Pulmonary artery endothelial cell (primary cell): ENCODE measurements at regions not wholly inside any gene's neighbourhood (a gene's known extent, or its start where the extent isn't known, plus 50 kb on each side); places are given as distances from the start of the nearest gene placed in this dataset.
"Not testable (repeated sequence)": the region's sequence is repeated elsewhere in the genome, so short reads cannot be mapped to it uniquely, and the experiment has no call there.

Source experiments
- DNase-seq: peaks from one replicate; pipeline ENCODE4 v3.0.0-alpha.2; 2011; ENCODE audit warnings: low read depth, low spot score

DNA sequence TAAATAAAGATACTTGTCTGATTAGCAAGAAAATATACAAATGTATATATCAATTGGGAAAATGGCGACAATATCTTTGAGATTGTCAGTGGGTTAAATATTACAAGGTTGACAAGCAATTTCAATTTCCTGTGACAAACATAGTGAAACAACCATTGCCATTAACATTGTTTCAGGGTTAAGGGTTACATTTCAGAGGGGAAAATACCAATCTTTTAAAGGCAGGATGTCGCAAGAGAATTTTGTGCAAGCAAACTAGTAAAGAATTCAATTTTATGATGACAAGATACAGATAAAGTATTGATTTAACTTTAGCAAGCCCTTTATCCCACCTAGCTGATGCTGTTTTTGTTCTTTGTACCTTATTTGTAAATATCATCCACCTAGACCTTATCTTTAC lies 305.8 kb upstream of the GRIA3 start:
- no peak for DNase-seq

DNA sequence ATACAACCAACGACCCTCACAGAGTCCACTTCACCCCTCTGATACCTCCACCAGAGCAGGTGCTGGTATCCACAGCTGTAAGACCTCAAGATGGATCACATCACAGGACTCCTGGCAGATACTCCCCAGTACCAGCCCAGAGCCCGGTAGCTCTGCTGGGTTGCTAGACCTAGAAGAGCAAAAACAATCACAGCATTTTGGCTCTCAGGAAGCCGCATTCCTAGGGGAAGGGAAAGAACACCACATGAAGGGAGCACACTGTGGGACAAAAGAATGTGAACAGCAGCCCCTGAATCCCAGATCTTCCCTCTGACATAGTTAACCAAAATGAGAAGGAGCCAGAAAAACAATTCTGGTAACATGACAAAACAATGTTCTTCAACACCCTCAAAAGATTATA lies 303.1 kb upstream of the GRIA3 start:
- no peak for DNase-seq

DNA sequence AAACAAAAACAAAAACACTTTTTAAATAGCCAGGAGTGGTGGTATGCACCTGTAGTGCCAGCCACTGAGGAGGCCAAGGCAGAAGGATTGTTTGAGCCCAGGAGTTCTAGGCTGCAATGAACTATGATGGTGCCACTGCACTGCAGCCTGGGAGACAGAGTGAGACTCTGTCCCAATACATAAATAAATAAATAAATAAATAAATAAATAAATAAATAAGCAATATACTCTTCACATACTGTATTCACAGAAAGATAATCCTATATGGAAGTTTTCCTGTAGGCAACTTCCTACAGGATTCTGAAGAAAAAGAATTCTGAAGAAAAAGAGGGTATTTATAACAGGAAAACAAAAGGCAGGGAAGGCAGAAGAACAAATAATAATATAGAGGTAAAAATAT lies 293.3 kb upstream of the GRIA3 start:
- no peak for DNase-seq

DNA sequence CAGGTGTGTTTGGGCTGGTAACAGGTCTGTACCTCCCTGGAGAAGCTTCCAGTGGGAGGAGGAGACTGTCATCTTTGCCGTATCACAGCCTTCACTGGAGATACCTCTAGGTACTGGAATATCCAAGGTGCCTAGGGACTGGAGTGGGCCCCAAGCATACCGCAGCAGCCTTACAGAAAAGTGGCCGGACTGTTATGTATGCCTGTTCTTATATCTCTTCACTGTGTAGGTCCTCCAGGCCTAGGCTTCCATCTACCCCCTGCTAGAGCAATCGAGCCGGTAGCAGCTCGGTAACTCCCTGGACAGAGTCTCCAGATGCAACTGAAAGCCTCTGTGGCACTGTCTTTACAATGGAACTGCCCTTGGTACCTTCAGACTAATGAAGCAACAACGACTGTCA lies 277.4 kb upstream of the GRIA3 start:
- DNase-seq, result no peak

DNA sequence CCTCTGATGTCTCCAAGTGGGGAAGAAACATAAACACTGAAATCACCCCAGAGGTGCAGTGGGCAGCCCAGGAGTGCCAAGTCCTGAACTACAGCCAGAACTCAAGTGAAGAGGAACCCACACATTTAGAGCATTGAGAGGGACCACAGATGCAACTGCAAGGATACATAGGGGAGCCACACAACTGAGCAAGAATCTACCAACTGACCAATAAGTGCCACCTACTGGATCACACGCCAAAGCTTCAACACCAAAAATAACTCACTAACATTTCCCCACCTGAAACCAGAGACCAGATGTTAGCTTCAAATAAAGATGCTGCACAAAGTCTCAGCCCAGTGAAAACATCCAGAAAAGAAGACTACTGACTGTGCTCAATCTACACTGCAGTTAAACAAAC lies 276.7 kb upstream of the GRIA3 start:
- no peak for DNase-seq

DNA sequence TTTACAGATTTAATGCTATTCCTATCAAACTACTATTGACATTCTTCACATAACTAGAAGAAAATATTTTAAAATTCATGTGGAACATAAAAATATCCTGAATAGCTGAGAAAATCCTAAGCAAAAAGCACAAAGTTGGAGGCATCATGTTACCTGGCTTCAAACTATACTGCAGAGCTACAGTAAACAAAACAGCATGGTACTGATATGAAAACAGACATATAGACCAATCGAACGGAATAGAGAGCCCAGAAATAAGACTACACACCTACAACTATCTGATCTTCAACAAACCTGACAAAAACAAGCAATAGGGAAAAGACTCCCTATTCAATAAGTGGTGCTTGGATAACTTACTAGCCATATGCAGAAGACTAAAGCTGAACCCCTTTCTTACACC lies 273.4 kb upstream of the GRIA3 start:
- no peak for DNase-seq

DNA sequence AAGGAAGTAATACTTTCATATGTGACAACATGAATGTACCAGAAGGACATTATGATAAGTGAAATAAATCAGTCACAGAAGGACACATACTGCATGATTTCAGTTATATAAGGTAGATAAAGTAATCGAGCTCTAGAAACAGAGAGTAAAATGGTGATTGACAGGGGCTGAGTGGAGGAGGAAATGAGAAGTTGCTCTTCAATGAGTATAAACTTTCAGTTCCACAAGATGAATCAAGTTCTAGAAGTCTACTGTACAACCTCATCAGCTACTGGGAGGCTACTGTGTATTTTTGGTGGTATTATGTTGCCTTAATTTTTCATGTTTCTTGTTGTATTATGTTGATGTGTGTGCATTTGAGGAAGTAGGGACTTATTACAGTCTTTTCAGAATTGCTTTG lies 270.9 kb upstream of the GRIA3 start:
- no peak for DNase-seq

DNA sequence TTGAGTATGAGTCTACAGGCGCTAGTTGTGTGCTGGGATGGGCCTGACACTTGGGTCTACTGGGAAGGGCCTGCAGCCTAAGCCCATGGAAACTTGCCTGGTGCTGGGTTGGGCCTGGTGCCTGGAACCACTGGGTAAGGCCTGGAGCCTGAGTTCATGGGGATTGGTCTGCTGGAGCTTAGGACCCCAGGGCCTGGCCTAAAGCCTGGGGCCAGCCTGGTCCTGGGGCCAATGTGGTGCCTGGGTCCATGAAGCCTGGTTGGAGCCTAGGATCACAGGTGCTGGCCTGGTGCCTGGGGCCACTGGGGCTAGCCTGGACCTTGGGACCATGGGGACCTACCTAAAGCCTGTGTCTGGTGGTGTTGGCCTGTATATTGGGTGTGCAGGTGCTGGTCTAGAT lies 270.3 kb upstream of the GRIA3 start:
- no peak for DNase-seq

DNA sequence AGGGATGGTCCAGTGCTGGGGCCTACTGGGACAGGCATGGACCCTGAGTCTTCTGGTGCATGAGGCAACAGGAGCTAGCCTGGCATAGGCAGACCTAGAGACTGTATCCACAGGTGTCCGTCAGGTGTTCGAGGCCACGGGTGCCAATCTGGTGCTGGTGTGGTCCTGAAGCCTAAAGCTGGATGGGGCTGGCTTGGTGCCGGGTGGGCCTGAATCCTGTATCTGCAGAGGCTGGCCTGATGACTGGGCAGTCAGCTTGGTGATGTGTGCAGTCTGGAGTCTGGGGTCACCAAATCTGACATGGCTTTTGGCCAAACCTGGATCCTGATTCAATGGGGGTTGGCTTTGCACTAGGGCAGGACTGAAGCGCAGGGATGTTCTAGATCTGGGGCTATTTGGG lies 269.8 kb upstream of the GRIA3 start:
- DNase-seq, result no peak

DNA sequence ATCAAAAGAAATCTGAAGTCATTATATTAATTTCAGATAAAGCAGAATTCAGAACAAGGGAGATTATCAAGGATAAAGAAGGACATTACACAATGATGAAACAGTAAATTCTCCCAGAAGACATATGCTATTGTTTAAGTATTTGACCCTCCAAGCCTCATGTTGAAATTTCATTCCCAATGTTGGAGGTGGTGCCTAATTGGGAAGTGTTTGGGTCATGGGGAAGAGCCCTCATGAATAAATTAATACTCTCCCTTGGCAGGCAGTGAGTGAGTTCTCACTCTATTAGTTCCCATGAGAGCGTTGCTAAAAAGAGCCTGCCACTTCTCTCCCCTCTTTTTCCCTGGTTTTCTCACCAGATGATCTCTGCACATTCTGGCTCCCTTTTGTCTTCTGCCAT lies 249.9 kb upstream of the GRIA3 start:
- DNase-seq, result no peak

DNA sequence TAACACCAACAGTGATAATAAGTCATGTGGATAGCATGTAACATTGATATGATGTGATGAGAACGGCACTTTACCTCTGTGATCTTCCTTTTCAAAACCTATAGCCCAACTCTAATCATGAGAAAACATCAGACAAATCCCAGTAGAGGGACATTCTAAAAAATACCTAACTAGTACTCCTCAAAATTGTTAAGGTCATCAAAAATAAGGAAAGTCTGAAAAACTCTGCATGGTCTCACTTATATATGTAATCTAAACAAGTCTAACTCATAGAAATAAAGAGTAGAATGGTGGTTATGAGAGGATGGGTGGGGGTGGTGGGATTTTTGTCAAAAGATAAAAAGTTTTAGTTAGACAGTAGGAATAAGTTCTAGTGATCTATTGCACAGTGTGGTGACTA lies 243.9 kb upstream of the GRIA3 start:
- no peak for DNase-seq

DNA sequence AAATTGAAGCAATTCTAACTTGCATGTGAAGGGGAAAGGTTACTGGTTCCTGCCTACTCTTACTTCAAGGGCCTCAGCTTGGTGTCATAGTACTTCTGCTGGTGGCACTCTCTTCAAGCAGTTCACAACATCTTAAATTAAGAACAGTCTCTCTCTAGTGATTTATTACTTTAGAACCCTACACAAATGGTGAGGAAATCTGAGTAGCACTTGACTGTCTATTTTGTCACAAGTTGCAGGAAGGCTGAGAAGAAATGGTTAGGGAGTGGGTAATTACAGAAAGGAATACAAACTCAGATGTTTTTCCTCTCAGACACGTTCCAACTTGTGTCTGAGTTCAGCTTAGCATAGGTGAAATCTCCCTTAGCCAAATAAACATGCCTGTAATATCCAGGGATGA lies 242.3 kb upstream of the GRIA3 start:
- no peak for DNase-seq

DNA sequence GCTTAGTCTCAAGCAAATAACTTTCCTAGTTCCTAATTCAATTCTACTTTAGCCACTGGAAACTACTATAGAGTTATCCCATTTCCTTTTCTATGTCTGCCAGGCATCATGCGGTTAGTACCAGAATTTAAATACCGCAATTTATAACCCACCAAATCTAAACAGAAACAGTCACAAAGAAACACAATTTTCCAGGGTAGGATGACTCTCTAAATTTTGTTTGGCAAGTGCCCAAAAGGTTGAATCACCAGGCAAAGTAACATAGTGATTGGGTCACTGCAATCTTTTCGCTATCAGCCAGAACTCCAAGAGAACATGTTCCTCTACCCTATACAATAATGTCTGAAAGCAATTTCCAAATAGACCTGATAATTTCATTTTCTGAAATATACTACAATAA lies 240.2 kb upstream of the GRIA3 start:
- no peak for DNase-seq

DNA sequence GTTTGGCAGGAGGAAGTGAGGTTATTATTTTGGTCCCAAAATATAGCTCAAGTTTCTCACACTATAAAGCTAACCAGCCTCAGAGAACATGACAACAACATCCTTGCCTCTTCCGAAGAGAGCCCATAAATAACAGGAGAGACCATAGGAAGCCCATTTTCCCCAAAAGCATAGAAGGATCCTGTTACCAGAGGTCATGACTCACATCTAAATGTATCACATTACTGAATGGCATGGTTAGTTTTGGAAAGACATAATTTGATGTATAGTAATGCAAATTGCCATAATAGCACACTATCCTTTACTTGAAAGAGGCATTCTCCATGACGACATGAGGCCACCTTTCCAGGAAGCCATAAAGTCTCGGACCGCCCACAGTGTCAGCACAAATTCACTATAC lies 238.8 kb upstream of the GRIA3 start:
- DNase-seq, result no peak

DNA sequence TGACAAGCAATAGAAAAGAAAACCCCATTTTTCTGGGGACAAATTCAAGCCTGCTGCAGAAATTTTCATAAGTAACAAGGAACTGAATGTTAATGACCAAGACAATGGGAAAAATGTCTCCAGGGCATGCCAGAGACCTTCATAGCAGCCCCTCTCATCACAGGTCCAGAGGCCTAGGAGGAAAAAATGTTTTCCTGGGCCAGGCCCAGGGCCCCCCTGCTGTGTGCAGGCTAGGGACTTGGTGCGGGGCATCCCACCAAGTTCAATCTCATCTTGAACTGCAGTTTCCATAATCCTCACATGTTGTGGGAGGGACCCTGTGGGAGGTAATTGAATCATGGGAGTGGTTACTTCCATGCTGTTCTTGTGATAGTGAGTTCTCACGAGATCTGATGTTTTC lies 211.5 kb upstream of the GRIA3 start:
- DNase-seq, result no peak

DNA sequence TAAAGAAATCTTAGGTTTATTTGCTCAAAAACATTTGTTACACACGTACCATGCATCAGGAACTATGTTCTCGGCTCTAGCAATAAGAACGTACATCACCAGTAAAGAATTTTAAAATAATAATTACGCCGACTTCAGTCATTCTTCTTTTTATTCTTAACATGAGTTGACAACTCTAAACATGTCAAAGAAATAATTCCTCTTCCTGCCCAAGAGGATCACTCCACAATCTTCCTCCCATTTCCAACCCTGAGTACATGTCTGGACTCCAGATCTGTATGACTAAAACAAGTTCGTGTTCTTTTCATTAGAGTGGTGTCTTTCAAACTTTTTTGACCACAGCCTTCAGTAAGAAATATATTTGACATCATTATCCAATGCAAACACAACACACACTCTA lies 201.6 kb upstream of the GRIA3 start:
- DNase-seq, result no peak

DNA sequence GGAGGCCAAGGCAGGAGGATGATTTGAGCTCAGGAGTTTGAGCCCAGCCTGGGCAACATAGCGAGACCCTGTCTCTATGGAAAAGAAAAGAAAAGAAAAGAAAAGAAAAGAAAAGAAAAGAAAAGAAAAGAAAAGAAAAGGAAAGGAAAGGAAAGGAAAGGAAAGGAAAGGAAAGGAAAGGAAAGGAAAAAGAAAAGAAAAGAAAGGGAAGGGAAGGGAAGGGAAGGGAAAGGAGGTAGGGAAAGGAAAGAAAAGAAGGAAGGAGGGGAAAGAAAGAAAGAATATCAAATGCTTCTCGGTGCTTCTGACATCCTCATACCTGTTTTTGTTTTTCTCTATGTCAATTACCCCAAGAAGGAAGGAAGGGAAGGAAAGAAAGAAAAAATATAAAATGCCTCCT lies 181.2 kb upstream of the GRIA3 start:
- not testable (repeated sequence) for DNase-seq

DNA sequence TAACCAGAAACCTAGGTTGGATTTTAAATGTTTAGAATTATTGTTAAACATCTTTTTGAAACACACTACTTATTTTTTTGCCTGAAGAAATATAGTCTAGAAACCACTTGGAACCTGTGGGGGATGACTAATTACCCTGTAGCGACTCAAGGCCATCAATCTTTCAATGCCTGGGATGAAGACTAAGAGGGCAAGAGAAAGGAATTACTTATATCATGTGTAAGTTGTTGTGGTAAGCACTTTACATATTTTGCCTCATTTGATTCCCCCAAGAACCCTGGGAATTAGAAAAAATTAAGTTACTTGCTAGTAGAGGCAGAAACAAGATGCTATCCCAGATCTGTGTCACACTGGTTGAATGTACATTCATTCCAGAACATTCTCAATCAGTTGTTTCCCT lies 170.9 kb upstream of the GRIA3 start:
- no peak for DNase-seq

DNA sequence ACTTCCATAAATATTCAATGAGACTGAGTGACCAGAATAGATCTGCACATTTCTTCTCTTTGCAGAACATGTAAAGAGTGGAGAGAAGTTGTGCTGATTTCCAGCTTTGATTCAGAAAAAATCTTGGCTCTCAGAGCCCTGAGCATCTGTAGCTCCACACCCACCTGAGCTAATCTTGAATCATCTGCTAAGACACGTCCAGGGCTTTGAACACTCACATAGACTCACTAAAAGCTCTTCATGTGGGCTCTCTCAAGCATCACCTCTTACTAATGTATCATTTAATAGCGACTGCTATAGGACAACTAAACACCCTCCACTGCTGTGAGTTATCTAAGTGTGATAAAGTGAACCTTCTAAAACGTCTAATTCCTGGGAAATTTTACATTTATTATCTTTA lies 147.7 kb upstream of the GRIA3 start:
- DNase-seq, result no peak

DNA sequence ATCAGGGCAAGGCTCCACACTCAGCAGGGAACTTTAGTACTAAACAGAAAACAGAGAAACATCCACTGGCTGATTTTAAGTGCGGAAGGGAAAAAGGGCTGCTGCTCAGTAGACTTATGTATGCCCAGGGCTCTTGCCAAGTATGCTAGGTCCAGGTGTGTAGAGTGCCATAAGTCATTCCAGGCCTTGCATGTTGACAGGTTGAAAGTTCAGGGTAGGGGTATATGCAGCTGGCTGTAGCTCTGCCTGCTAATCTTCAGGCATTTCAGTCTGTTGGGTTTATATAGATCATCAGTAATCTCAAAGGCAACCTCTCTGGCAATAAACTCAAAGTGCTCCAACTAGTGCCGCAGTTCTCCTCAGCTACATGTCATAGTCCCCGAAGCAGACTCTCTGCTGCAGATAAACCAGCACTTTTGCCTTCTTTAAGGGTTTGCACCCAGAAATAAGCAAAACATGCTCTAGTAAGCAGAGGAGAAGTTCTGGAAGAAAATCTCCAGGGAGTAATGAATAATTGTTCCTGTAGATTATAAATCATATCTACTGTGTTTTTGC lies 134.9 kb upstream of the GRIA3 start:
- no peak for DNase-seq

DNA sequence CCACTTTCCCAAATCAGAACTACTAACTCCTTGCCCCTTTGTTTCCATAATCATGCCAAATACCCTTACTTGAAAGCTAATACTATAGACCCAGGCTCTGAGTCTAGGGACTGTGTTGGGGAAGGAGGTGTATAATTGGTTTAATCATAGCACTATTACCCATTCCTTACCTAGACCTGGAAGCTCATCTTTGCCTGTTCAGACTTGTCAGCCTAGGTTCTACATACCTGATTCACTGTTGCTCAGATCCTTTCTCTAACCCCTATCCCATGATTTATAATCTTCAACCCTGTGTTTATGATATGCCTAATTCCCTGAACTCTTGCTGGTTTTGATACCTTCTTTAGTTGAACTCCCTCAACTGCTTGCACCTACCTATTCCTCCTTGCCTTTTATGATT lies 123.1 kb upstream of the GRIA3 start:
- DNase-seq, result no peak

DNA sequence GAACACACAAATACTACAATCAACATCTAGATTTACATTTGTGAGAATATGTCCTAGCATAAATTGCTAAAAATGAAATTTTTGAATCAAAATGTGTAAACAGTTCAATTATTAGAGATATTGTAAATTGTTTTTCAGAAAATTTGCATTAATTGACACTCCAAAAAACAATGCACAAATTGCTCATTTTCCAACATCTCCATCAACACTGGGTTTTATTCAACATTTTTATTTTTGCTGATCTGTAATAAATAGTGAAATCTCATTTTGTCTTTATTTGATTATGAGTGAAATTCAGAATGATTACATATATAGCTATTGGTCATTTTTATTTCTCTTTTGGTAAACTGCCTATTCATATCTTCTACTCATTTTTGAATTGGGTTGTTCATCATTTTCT lies 120.0 kb upstream of the GRIA3 start:
- DNase-seq, result no peak

DNA sequence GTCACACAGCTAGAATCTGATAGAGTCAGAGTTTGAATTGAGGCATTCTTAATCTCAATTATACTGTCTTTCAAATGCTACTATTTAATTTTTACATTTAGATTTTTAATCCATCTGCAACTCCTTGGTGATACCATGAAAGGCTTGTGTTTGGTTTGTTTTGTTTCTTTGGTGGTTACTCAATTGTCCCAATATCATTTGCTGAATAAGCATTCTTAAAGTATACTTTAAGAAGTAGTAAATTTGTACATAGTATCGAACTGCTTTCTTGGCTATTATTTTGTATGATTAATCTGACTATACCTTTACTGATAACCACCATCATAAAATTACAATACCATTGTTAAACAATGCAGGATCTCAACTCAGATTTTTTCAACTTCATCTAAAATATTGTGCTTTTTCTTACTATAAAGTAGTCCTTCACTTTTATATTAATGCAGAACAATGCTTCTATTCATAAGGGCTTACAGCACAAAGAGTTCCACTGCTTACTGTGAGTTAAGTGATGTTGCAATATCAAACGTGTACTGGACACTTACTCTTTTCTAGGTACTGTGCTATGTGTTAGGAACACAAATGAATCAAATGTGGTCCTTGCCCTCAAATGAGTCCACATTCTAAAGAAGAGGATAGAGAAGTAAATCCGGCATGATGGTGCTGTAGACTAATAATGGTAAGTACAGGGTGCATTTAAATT lies 111.2 kb upstream of the GRIA3 start:
- no peak for DNase-seq
